Lung (tissue), 11 donors: ENCODE measurements at regions not wholly inside any gene's neighbourhood (a gene's known extent, or its start where the extent isn't known, plus 50 kb on each side); places are given as distances from the start of the nearest gene placed in this dataset.

Experiments
- ATAC-seq: fragments of 200-7000 bp; cut with Tn5 transposase; one replicate; pipeline ENCODE4 v1.9.1; 2020; ENCODE audit warnings: moderate number of reproducible peaks; ENCODE audit not compliant: insufficient read depth, low FRiP score
- DNase-seq, 3 donors: peaks; one replicate each; pipeline ENCODE4 v3.0.0-alpha.2; 2013 to 2017
- H3K27ac ChIP-seq, 2 donors: one replicate each; pipeline ENCODE4 v1.5.1; 2013; ENCODE audit warnings: mild to moderate bottlenecking in 2 of 2, moderate library complexity in 2 of 2, control low read depth in 1 of 2, inconsistent platforms in 1 of 2, low read depth in 1 of 2, low read length in 1 of 2
- H3K27me3 ChIP-seq, 3 donors: one replicate each; pipeline ENCODE4 v1.5.1; 2013; ENCODE audit warnings: low read length in 2 of 3; ENCODE audit not compliant: control insufficient read depth in 3 of 3, insufficient read depth in 3 of 3
- H3K36me3 ChIP-seq, 4 donors: one replicate each; pipeline ENCODE4 v1.5.1; 2013; ENCODE audit warnings: low read length in 4 of 4, mild to moderate bottlenecking in 1 of 4, moderate library complexity in 1 of 4; ENCODE audit not compliant: control insufficient read depth in 4 of 4, insufficient read depth in 4 of 4
- H3K4me1 ChIP-seq, 5 donors: one replicate each; pipeline ENCODE4 v1.5.1; 2013; ENCODE audit warnings: low read length in 5 of 5, mild to moderate bottlenecking in 2 of 5, moderate library complexity in 1 of 5; ENCODE audit not compliant: control insufficient read depth in 5 of 5, insufficient read depth in 5 of 5
- H3K4me3 ChIP-seq: one replicate; pipeline ENCODE4 v1.5.1; 2013; ENCODE audit warnings: mild to moderate bottlenecking, control low read depth, moderate library complexity
- H3K9ac ChIP-seq, 2 donors: one replicate each; pipeline ENCODE4 v1.5.1; 2013; ENCODE audit warnings: low read length in 2 of 2, control low read depth in 1 of 2; ENCODE audit not compliant: insufficient read depth in 1 of 2
- H3K9me3 ChIP-seq, 4 donors: one replicate each; pipeline ENCODE4 v1.5.1; 2013; ENCODE audit warnings: low read length in 3 of 4, mild to moderate bottlenecking in 1 of 4, moderate library complexity in 1 of 4; ENCODE audit not compliant: control insufficient read depth in 4 of 4, insufficient read depth in 3 of 4
- WGBS, 2 donors: extraction: QIAGEN DNeasy Blood & Tissue Kit; methylation state at CpG; one replicate each; pipeline ENCODE4 v1.1.7; 2013; 5-methylcytosine and 5-hydroxymethylcytosine counted together
- TF ChIP-seq, protein P1 (sequence below): IDR thresholded peaks from 2 replicates; pipeline ENCODE4 v1.5.1; 2012; ENCODE audit warnings: mild to moderate bottlenecking; ENCODE audit errors: control extremely low read depth, extremely low read depth
- donor health status: control.
- donor health status: control.
- donor health status: Bipolar disorder and iron deficiency.
- donor health status: healthy.
- donor health status: DM: yes; HTN: yes; CAD: no.

DNA sequence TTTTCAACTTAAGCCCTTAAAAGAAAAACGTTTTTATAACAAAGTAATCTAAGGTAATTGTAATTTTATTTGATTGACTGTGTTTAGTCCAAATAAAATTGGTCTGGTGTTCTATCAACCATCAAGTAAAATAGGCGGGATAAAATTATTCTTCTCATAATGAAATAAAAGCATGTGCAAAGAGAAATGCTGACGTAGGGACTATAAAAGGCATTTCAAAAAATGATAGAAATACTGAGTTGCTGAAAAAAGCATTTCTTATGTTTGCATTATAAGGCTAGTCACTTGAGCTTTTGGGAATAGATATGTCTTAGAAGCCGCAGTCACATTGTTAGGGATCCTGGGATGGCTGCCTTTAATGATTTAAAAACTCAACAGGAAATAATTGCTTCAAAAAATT lies 608.0 kb upstream of the JAG1 start:
- ATAC-seq: no peak

DNA sequence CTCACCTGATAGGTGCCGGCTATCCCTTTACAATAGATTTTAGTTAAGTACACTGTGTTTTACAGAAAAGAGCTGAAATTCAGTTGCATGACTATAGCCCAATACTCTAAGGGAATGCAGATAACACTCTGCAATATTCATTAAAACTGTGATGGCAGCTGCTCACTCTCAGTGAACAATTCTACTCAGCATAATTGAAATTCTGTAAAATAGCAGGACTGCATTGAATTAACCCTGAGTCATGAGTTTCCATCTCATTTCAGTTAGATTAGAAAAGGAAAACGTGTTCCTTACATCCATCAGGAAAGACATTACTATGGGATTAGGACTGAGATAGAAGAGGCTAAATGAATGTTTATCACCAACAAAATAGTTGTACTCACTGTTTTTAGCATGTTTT lies 613.3 kb upstream of the JAG1 start:
- no peaks in the 10 kb centered on the region for H3K27me3 ChIP-seq
- no peak overlapping the region for H3K9ac ChIP-seq
- no peak overlapping the region for H3K27ac ChIP-seq
- H3K4me3 ChIP-seq: no peak overlapping the region
- H3K9me3 ChIP-seq: no peaks in the 10 kb centered on the region
- WGBS, 2 donors: 80 to 81% methylated on average over 2 of the region's 2 CpGs
- TF ChIP-seq, protein P1, sequence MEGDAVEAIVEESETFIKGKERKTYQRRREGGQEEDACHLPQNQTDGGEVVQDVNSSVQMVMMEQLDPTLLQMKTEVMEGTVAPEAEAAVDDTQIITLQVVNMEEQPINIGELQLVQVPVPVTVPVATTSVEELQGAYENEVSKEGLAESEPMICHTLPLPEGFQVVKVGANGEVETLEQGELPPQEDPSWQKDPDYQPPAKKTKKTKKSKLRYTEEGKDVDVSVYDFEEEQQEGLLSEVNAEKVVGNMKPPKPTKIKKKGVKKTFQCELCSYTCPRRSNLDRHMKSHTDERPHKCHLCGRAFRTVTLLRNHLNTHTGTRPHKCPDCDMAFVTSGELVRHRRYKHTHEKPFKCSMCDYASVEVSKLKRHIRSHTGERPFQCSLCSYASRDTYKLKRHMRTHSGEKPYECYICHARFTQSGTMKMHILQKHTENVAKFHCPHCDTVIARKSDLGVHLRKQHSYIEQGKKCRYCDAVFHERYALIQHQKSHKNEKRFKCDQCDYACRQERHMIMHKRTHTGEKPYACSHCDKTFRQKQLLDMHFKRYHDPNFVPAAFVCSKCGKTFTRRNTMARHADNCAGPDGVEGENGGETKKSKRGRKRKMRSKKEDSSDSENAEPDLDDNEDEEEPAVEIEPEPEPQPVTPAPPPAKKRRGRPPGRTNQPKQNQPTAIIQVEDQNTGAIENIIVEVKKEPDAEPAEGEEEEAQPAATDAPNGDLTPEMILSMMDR: no peak
- H3K4me1 ChIP-seq: no peaks in the 10 kb centered on the region
- ATAC-seq (no peak), DNase-seq (no peak)
- H3K36me3 ChIP-seq: no peaks in the 10 kb centered on the region

More for the DNA sequence above, 608.0 kb upstream of the JAG1 start:
- Histone ChIP-seq H3K4me3 (no peak overlapping the region), H3K27me3 (no peaks in the 10 kb centered on the region), H3K9ac (no peak overlapping the region), H3K9me3 (no peaks in the 10 kb centered on the region), H3K4me1 (no peaks in the 10 kb centered on the region), H3K27ac (no peak overlapping the region), H3K36me3 (no peaks in the 10 kb centered on the region)
- no peak for DNase-seq
- 75 to 81% methylated on average over 4 of the region's 4 CpGs for WGBS, 2 donors
- TF ChIP-seq, protein P1: no peak

DNA sequence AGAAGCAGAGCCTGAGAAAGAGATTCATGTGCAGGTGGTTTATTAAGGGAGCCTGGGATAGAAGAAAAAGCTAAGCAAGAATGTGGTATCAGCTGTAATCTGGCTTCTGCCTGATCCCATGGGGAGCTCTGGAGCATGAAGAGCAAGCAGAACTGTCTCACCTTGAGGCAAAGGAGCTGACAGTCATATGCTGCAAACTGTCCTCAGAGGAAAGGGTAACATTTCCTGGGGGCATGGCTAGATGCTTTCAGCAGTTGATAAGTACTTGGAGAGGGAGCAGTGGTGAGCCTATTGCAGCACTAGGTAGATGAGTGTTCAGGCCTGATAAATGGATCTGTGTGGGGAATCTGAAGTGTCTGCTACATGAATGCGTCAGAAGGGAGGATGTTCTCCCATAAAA lies 621.5 kb upstream of the BTBD3 start:
- Histone ChIP-seq H3K27me3 (no peaks in the 10 kb centered on the region), H3K4me1 (no peaks in the 10 kb centered on the region), H3K27ac (no peak overlapping the region), H3K4me3 (no peak overlapping the region), H3K9ac (no peak overlapping the region), H3K9me3 (no peaks in the 10 kb centered on the region), H3K36me3 (no peaks in the 10 kb centered on the region)
- ATAC-seq: no peak
- WGBS, 2 donors: 94 to 96% methylated on average over 1 of the region's 1 CpG
- no peak for DNase-seq
- TF ChIP-seq, protein P1: no peak

DNA sequence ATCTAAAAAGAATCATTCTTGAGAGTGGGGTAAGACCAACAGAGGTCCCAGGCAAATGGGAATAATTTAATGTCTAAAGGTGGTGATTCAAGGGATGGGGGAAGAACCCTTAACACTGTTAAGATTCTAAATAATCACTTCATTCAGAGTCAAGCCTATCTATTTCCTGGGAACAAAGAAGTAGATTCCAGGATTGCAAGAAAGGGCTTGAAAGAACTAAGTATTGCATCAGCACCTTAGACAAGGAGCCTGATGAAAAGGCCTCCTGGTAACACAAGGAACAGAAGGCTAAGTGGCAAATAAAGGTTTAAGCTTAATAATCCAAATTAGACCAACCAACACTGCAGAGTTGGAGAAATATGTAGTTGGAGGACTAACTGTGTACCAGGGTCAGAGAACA lies 620.7 kb upstream of the BTBD3 start:
- ATAC-seq (no peak), DNase-seq (no peak)
- Histone ChIP-seq H3K4me1 (no peaks in the 10 kb centered on the region), H3K4me3 (no peak overlapping the region), H3K9ac (no peak overlapping the region), H3K36me3 (no peaks in the 10 kb centered on the region), H3K9me3 (no peaks in the 10 kb centered on the region), H3K27me3 (no peaks in the 10 kb centered on the region), H3K27ac (no peak overlapping the region)
- TF ChIP-seq, protein P1: no peak
